Nephron progenitor cell (in vitro differentiated cells): ENCODE measurements at regions not wholly inside any gene's neighbourhood (a gene's known extent, or its start where the extent isn't known, plus 50 kb on each side); places are given as distances from the start of the nearest gene placed in this dataset.

ENCODE experiments used
- DNase-seq: peaks from one replicate; pipeline ENCODE4 v3.0.0; 2021
- H3K27ac Mint-ChIP-seq: 2 replicates; pipeline ENCODE4 v1.8.0; 2021; ENCODE audit warnings: mild to moderate bottlenecking, moderate library complexity, mixed read lengths
- H3K27me3 Mint-ChIP-seq: 2 replicates; pipeline ENCODE4 v1.8.0; 2021; ENCODE audit warnings: mild to moderate bottlenecking, low read depth, mixed read lengths; ENCODE audit not compliant: poor library complexity
- H3K36me3 Mint-ChIP-seq: 2 replicates; pipeline ENCODE4 v1.8.0; 2021; ENCODE audit warnings: low read depth, mixed read lengths
- H3K4me1 Mint-ChIP-seq: 2 replicates; pipeline ENCODE4 v1.8.0; 2021; ENCODE audit warnings: mixed read lengths
- H3K4me3 Mint-ChIP-seq: 2 replicates; pipeline ENCODE4 v1.8.0; 2021; ENCODE audit warnings: mild to moderate bottlenecking, moderate library complexity, mixed read lengths
- H3K9me3 Mint-ChIP-seq: 2 replicates; pipeline ENCODE4 v1.8.0; 2021; ENCODE audit warnings: mild to moderate bottlenecking, moderate library complexity, mixed read lengths
- TF ChIP-seq, protein P1 (sequence below): fragments of 200-600 bp; sonication (generic); IDR thresholded peaks from 2 replicates; pipeline ENCODE4 v1.5.0; 2021; ENCODE audit warnings: antibody characterized with exemption

DNA sequence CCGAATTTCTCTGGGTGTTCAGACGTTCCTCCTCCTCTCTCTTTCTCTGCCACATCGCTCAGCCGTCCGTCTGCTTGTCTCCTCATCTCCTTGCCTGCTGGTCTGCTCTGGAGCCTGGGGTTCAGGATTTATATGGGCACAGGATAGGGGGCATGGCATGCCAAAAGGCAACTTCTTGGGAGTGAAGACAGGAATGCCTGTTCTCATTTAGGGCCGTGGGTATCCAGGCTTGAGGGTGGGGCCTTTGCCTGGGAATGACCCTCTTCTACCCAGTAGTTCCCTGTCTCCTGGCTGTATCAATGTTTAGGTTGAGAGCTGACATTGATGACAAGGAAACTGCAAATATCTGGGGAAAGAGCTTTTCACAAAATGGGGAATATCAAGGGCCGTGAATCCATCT is 98.0 kb downstream of the HRH4 start:
- Mint-ChIP-seq H3K4me3 (no peak overlapping the region), H3K27me3 (peaks cover 12% of the 10 kb centered on the region), H3K27ac (peak overlapping the region; percentile 57), H3K4me1 (peaks cover 64% of the 10 kb centered on the region), H3K9me3 (no peaks in the 10 kb centered on the region), H3K36me3 (no peaks in the 10 kb centered on the region)
- no peak for DNase-seq
- TF ChIP-seq, protein P1, sequence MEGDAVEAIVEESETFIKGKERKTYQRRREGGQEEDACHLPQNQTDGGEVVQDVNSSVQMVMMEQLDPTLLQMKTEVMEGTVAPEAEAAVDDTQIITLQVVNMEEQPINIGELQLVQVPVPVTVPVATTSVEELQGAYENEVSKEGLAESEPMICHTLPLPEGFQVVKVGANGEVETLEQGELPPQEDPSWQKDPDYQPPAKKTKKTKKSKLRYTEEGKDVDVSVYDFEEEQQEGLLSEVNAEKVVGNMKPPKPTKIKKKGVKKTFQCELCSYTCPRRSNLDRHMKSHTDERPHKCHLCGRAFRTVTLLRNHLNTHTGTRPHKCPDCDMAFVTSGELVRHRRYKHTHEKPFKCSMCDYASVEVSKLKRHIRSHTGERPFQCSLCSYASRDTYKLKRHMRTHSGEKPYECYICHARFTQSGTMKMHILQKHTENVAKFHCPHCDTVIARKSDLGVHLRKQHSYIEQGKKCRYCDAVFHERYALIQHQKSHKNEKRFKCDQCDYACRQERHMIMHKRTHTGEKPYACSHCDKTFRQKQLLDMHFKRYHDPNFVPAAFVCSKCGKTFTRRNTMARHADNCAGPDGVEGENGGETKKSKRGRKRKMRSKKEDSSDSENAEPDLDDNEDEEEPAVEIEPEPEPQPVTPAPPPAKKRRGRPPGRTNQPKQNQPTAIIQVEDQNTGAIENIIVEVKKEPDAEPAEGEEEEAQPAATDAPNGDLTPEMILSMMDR: no peak

- no peak overlapping the region for H3K4me3 Mint-ChIP-seq
- H3K27ac Mint-ChIP-seq: no peak overlapping the region
- no peak for DNase-seq
Observed at GRCh38 chr18:24559526-24559925, 99.1 kb downstream of the HRH4 start.

DNA sequence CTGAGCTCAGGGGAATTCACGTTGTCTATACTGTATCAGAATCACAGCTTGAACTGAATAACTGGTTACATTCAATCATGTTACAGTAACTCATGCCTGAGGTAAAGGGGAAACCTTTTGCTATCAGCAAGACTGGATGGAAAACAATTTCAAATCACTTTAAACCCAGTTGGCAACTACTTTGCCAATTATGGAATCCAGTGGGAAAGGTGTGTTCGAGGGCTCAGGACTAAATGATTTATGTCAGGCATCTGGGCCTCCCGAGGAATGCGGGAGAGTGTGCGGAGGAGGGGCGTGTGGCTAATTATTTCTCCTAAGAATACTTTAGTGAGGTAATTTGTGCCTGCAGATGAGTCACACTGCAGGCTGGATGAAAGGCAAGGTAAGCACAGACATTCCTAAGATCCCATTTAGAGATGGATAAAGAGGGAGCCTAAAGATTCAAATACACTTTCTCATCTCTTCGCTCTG is 100.1 kb downstream of the HRH4 start:
- H3K4me1 Mint-ChIP-seq: peaks cover 49% of the 10 kb centered on the region
- peaks cover 12% of the 10 kb centered on the region for H3K27me3 Mint-ChIP-seq
- TF ChIP-seq, protein P1: no peak
- no peak overlapping the region for H3K27ac Mint-ChIP-seq
- H3K9me3 Mint-ChIP-seq: no peaks in the 10 kb centered on the region
- H3K4me3 Mint-ChIP-seq: peak overlapping the region; percentile 35
- peak; percentile 31 for DNase-seq
- H3K36me3 Mint-ChIP-seq: no peaks in the 10 kb centered on the region

More at GRCh38 chr18:24559526-24559925, 99.1 kb downstream of the HRH4 start:
- H3K27me3 Mint-ChIP-seq: peaks cover 12% of the 10 kb centered on the region
- no peaks in the 10 kb centered on the region for H3K36me3 Mint-ChIP-seq
- no peaks in the 10 kb centered on the region for H3K9me3 Mint-ChIP-seq
- TF ChIP-seq, protein P1: no peak
- peaks cover 53% of the 10 kb centered on the region for H3K4me1 Mint-ChIP-seq

DNA sequence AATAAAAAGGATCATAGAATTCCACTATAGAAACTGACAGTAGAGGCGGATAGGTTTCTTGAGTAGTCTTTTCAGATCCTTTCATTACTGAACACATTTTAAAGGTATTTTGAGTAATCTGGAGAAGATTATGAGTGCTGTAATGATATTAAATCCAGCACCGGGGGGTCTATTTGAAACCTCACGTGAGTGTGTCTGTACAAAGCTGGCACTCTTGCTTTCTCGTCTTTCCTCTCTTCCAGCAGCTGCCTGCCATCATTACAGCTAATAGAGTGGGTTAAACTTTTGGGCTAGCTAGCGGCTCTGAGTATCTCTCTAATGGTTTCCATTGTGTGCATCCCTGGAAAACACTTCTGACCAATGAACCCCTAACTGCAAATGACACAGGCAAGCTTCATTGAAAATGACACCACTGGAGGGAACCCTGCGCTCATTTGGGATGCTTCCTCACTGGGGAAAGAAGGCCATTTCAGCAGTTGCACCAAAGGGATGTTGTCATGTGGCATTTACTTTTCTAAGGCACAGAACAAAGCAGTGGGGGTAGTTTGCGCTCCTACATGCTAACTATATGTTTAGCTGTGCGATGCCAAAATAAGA is 101.0 kb downstream of the HRH4 start:
- TF ChIP-seq, protein P1: no peak

GRCh38 chr18:24567199-24567598 is 106.8 kb downstream of the HRH4 start:
- no peaks in the 10 kb centered on the region for H3K36me3 Mint-ChIP-seq
- no peaks in the 10 kb centered on the region for H3K9me3 Mint-ChIP-seq
- no peak overlapping the region for H3K27ac Mint-ChIP-seq

More for the DNA sequence above, 101.0 kb downstream of the HRH4 start:
- Mint-ChIP-seq H3K9me3 (no peaks in the 10 kb centered on the region), H3K27ac (no peak overlapping the region), H3K36me3 (no peaks in the 10 kb centered on the region), H3K4me1 (peaks cover 49% of the 10 kb centered on the region), H3K4me3 (no peak overlapping the region), H3K27me3 (peaks cover 9% of the 10 kb centered on the region)
- DNase-seq: no peak

More at GRCh38 chr18:24567199-24567598, 106.8 kb downstream of the HRH4 start:
- no peak overlapping the region for H3K4me3 Mint-ChIP-seq
- peaks cover 4% of the 10 kb centered on the region for H3K4me1 Mint-ChIP-seq
- H3K27me3 Mint-ChIP-seq: peaks cover 13% of the 10 kb centered on the region
- TF ChIP-seq, protein P1: no peak
- no peak for DNase-seq
